Esophagus squamous epithelium (tissue), 5 donors: ENCODE measurements at regions not wholly inside any gene's neighbourhood (a gene's known extent, or its start where the extent isn't known, plus 50 kb on each side); places are given as distances from the start of the nearest gene placed in this dataset.

ENCODE experiments used
- DNase-seq: peaks from one replicate; lab custom pipeline; 2025; lab: John Stamatoyannopoulos, UW
- H3K27ac ChIP-seq, 4 donors: fragments of 200-600 bp; sonication (generic); one replicate each; pipeline ENCODE4 v1.5.1; 2016 to 2019; ENCODE audit warnings: mild to moderate bottlenecking in 1 of 4
- H3K27me3 ChIP-seq, 4 donors: fragments of 200-600 bp; sonication (generic); 1 replicate in 3 of 4; 2 replicates in 1 of 4; pipeline versions ENCODE4 v1.5.1 to v1.6.0; 2017 to 2021; ENCODE audit warnings: antibody characterized with exemption in 1 of 4
- H3K36me3 ChIP-seq, 3 donors: fragments of 200-600 bp; sonication (generic); one replicate each; pipeline ENCODE4 v1.5.1; 2016 to 2019
- H3K4me1 ChIP-seq, 3 donors: fragments of 200-600 bp; sonication (generic); one replicate each; pipeline ENCODE4 v1.5.1; 2017 to 2019
- H3K4me3 ChIP-seq, 4 donors: fragments of 200-600 bp; sonication (generic); 1 replicate in 3 of 4; 2 replicates in 1 of 4; pipeline ENCODE4 v1.5.1; 2016 to 2019; ENCODE audit warnings: mild to moderate bottlenecking in 2 of 4, moderate library complexity in 1 of 4
- H3K9me3 ChIP-seq, 3 donors: fragments of 200-600 bp; sonication (generic); one replicate each; pipeline ENCODE4 v1.5.1; 2016 to 2019
- CTCF ChIP-seq, 6 experiments: fragments of 450-650 bp in 4 of 6; fragments of 200-600 bp in 2 of 6; sonication (generic) in 2 of 6; IDR thresholded peaks; one replicate each; pipeline ENCODE4 v1.5.1; 2016 to 2019; ENCODE audit warnings: antibody characterized with exemption in 6 of 6, mild to moderate bottlenecking in 4 of 6, moderate library complexity in 4 of 6
- POLR2A ChIP-seq, 4 donors: fragments of 450-650 bp; IDR thresholded peaks; one replicate each; pipeline ENCODE4 v1.6.1; 2017; ENCODE audit warnings: antibody characterized with exemption in 4 of 4, mild to moderate bottlenecking in 4 of 4, moderate library complexity in 3 of 4
- WGBS, 2 donors: methylation state at CpG; one replicate each; pipeline ENCODE4 v1.1.5; 2018; 5-methylcytosine and 5-hydroxymethylcytosine counted together
- intact Hi-C: fragments of 100-400 bp; cut with DNase I; formaldehyde crosslinking; loops from one replicate; pipeline ENCODE4 v1.15.0; 2022
- donor health status: DM: yes; HTN: yes; CAD: no.

DNA sequence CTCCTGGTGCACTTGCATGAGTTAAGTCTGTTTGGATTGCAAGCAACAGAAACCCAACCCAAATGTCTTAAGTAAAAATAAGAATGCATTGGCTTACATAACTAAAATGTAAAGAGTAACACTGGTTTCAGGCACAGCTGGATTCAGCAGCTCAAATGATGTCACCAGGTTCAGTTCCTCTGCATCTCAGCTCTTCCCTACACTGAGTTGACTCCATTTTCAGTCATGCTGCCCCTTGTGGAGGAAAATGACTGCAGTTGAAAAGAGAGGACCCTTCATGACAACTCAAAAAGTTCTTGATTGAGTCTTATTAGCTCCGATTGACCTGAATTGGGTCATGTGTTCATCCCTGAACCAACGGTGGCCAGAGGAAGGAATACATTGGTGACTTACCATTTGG, 138.5 kb upstream of the ABI3BP start:
- no peaks in the 10 kb centered on the region for H3K36me3 ChIP-seq
- H3K4me3 ChIP-seq: no peak overlapping the region
- intact Hi-C loops: no loop called here
- H3K27me3 ChIP-seq: no peaks in the 10 kb centered on the region
- 91 to 92% methylated on average over 2 of the region's 2 CpGs for WGBS, 2 donors
- DNase-seq: no peak
- H3K4me1 ChIP-seq: peaks cover 0 to 5% (median 0%) of the 10 kb centered on the region in 3 donors
- H3K27ac ChIP-seq: no peak overlapping the region
- no peak for TF ChIP-seq POLR2A (IDR thresholded peaks at IDR 0.05)
- no peak for TF ChIP-seq CTCF (IDR thresholded peaks at IDR 0.05)
- H3K9me3 ChIP-seq: no peaks in the 10 kb centered on the region

DNA sequence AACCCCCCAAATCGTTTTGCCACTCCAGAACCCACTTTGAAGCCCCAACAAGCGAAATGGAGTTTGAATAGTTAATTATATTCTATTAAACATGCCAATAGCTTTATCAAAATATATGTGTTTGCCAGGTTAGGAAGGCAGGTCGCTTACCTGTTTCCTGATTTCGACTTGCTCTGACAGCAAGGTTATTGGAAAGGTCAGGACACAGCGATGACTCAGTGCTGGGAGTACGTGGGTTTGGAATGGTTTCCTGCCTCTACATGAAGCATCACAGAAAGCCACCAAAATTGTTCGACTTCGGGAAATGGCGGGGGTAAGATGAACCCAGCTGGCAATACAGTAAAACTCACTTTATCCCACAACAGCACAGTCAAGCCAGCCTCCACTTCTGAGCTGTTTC, 135.6 kb upstream of the ABI3BP start:
- no peak for DNase-seq
- Histone ChIP-seq H3K36me3 (no peaks in the 10 kb centered on the region), H3K9me3 (no peaks in the 10 kb centered on the region), H3K27me3 (no peaks in the 10 kb centered on the region), H3K27ac (no peak overlapping the region), H3K4me3 (no peak overlapping the region), H3K4me1 (peaks cover 0 to 5% (median 0%) of the 10 kb centered on the region in 3 donors)
- 36 to 42% methylated on average over 9 of the region's 9 CpGs for WGBS, 2 donors
- intact Hi-C loops: no loop called here
- TF ChIP-seq CTCF (IDR thresholded peaks at IDR 0.05) (no peak), POLR2A (IDR thresholded peaks at IDR 0.05) (no peak)

DNA sequence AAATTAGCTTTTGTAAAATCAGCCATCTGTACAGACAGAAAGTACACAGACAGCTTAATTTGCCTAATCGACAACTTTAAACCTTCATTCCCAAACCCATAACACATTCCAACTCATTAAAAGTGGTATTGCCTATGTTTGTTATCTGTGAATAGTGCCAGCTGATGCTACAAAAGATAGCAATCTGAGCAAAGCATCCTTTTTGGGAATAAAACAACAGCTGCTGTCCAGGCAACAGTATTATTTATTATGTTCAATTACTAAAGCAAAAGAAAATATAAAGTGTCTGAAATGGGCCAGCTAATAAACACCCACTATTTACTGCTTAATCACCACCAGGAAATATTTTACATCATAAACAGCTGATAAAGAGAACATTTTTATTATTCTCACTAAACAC, 134.8 kb upstream of the ABI3BP start:
- Histone ChIP-seq H3K27ac (no peak overlapping the region), H3K27me3 (no peaks in the 10 kb centered on the region), H3K36me3 (no peaks in the 10 kb centered on the region), H3K4me3 (no peak overlapping the region), H3K9me3 (no peaks in the 10 kb centered on the region), H3K4me1 (peaks cover 0 to 5% (median 0%) of the 10 kb centered on the region in 3 donors)
- DNase-seq: no peak
- intact Hi-C loops: no loop called here
- WGBS, 2 donors: 67% methylated on average over 1 of the region's 1 CpG
- TF ChIP-seq CTCF (IDR thresholded peaks at IDR 0.05): no peak
- no peak for TF ChIP-seq POLR2A (IDR thresholded peaks at IDR 0.05)

GRCh38 chr3:101124125-101124524, 130.9 kb upstream of the ABI3BP start:
- no peak for DNase-seq
- H3K9me3 ChIP-seq: no peaks in the 10 kb centered on the region
- H3K27ac ChIP-seq: no peak overlapping the region
- H3K27me3 ChIP-seq: no peaks in the 10 kb centered on the region
- intact Hi-C loops: no loop called here
- 20 to 33% methylated on average over 2 of the region's 2 CpGs for WGBS, 2 donors
- H3K4me1 ChIP-seq: peaks cover 0 to 5% (median 0%) of the 10 kb centered on the region in 3 donors
- no peaks in the 10 kb centered on the region for H3K36me3 ChIP-seq
- no peak overlapping the region for H3K4me3 ChIP-seq
- TF ChIP-seq POLR2A (IDR thresholded peaks at IDR 0.05) (no peak), CTCF (IDR thresholded peaks at IDR 0.05) (no peak)

DNA sequence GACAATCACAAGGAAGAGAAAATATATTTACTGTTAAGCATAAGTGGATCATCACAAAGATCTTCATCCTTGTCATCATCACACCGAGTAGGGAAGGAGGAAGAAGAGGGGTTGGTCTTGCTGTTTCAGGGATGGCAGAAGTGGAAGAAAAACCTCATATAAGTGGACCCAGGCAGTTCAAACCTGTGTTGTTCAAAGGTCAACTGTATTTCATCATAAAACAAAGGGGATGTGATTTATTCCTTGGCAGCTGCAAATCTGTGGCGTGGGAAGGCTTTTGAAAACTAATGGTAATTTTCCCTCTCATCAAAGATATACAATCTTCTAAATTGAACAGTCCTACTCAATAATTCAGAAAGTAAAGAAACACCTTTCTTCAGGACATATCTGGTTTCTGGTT, 129.9 kb upstream of the ABI3BP start:
- WGBS, 2 donors: 55 to 68% methylated on average over 2 of the region's 2 CpGs
- intact Hi-C loops: no loop called here
- TF ChIP-seq CTCF (IDR thresholded peaks at IDR 0.05) (no peak), POLR2A (IDR thresholded peaks at IDR 0.05) (no peak)
- H3K9me3 ChIP-seq: no peaks in the 10 kb centered on the region
- no peak for DNase-seq
- H3K27me3 ChIP-seq: no peaks in the 10 kb centered on the region
- no peak overlapping the region for H3K4me3 ChIP-seq
- no peaks in the 10 kb centered on the region for H3K36me3 ChIP-seq
- no peak overlapping the region for H3K27ac ChIP-seq
- H3K4me1 ChIP-seq: no peaks in the 10 kb centered on the region
